Fibroblast of peridontal ligament (primary cell): ENCODE measurements at regions not wholly inside any gene's neighbourhood (a gene's known extent, or its start where the extent isn't known, plus 50 kb on each side); places are given as distances from the start of the nearest gene placed in this dataset.

Source experiments
- DNase-seq: peaks from one replicate; pipeline ENCODE4 v3.0.0-alpha.2; 2010; ENCODE audit errors: extremely low read depth

DNA sequence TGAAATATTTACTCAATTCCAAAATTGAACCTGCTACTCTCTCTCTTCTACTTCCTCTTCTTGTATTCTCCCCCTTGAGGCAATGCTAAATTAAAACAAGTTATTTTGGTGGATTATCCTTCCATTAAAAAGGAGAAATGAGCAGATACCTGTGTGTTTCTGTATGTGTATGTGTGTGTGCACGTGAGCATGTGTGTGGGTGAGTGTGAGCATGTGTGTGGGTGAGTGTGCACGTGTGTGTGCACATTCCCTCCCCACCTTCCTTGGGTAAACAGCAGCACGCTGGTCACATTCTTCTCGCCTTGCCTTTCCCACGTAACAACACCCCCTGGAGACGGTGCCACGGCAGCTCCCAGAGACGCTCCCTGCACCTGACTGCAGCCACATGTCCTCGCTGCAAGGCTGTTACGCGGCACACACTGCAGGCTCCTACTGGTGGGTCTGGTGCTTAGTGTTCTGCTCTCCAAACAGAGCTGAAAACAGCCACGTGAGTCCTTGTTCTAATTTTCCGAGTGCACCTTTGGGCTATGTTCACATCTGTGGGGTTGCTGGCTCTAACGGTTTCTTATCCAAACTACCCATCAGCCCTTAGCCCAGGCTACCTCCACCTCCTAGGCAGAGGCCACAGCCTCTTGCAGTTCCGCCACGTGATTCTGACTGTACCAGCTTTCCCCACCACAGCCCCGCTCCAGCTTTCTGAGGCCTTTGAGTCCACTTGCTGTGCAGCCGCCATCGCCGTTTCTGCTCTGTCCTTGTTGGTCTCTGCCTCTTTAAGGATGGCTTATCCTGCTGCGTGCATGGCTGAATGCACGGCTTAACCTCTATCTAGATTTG, 123.4 kb downstream of the CTTN start:
- no peak for DNase-seq

DNA sequence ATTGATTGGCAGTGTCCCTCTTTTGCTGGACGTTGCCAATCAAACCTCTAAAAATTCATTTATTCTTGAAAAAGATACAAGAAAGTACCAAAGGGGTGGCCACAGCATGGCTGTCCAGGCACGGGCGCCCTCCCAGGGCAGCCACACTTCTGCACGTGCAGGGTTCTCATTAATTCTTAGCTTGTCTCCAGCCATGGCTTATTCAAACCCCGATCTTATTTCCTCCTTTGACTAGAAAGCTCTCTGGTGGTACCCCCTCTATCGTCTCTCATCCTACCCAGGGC, 123.9 kb downstream of the CTTN start:
- no peak for DNase-seq

DNA sequence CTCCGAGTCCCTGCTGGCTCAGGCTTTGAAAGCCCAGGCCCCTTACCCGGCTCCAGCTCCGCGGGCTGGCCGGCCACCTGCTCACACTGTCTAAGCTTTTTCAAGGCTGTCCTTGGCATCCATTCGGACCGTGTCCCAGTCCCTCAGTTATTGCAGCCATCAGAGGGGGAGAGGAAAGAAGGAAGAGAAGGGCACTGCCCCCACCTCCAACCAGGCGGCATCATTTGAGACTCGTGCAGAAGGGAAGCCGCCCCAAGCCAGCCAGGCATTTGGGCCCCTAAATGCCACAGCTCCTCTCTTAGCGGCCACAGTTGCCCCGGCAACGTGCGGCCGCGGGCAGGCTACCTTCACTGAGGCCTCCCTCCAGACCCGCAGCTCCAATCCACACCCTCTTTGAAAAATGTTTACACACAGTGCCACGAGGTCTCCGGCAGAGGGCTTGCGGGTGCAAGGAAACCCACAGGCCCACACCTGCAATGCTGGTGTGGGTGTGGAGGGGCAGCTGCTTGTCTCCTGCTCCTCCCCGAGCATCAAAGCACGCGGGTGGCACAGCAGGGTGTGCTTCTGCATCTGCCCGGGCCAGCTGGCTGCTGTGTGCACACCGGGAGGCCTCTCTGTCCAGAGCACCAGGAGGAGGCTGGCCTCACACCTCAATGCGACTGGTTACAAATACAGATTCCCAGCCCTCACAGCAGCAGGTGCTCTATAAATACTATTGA, 124.4 kb downstream of the CTTN start:
- no peak for DNase-seq

DNA sequence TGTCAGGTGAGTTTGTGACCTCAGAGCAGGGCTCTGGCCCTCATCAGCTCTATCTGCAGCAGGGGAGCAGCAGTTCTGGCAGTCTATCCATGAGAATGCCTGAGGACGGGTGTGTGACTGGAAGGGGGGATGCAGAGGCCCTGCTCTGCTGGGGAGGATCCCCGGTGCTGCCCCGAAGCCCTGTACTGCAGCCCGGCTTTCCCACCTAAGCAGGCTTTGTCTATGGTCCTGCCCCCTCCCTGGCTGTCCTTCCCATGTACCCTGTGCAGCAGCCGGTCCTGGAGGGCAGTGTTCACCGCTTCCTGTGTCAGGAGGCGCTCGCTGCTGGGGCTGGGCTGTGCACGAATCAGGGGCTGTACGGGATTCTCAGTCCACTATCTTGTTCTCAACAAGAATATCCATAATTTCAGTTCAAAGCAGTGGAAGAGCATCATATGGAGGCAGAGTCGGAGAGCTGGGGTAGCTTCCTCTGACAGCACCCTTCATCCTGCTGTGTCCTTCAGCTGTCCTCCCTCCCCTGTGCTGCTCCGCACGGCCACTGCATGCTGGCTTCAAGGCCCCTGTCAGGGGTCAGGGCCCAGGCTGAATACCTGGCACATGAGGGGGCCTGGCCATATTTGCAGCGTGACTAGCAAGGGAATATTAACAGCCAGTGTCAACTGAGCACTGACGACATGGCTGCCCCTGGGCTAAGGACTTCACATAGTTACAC, 125.2 kb downstream of the CTTN start:
- DNase-seq = no peak

DNA sequence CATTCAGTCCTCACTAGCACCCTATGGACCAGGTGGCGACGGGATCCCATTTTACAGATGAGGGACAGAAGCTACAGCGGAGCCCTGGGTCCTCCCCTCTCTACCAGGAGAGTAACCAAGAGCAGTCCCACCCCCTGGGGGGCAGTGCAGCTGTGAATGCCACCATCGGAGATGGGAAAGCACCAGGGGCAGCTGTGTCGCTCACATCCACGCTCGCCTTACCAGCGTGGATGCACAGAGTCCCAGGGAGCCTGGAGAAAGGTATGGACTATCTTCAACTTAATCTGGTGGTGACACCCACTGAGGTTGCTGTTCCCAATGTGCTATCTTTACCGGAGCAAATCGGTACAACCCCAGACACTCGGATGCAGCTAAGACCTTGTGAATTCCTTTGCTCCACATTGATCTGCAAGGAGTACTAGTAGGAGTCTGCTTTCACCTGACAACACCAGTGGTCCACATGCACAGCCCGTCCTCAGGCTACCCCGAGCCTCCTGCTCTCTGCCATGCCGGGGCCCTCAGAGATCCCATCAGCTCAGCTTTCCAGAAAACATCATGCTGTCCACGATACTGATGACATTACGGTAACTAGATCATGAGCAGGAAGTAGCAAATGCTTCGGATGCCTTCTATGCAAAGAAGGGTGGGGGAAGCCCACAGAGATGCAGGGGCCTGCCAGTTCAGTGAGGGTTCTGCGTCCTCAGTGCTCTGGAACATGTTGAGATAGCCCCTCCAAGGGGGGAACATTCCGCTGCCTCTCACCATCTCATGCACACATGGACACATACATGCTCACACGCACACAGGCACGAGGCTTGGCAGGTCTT, 126.0 kb downstream of the CTTN start:
- peak; percentile 10 for DNase-seq

DNA sequence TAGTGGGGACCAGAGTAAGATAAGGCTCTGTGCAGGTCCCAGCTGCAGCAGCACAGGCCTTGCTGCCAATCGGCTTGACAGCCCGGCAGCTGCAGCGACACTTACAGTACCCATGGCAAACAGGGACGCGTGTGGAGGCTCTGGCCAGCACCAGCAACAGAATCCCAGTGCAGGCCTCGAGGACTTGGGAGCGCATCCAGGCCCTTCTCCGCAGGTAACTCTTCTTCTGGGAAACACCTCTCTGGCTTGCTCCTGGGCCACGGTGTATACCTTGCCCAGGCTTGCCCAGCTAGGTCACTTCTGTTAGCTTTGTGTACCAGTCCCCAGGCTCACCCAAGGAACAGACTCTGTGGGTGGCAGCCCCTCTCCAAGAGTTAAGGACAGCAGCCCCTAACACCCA, 126.7 kb downstream of the CTTN start:
- no peak for DNase-seq

DNA sequence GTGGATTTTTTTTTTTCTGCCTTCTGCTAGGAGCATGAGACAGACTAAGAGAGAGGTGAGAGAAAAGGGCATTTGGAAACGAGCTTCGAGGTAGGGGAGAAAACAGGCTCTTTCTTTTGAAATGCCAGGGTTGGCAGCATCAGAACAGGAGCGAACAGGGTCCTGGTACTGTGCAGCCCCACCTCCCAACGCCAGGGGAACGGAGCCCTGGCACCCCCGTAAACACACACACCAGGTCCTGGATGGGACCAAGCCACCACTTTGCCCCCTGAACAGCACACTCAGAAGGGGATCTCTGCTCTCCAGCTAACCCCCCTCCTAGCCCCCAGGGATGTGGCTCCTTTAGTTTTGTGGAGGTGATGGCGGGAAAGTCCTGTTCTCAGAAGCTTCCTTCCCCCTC, 127.1 kb downstream of the CTTN start:
- DNase-seq = no peak

DNA sequence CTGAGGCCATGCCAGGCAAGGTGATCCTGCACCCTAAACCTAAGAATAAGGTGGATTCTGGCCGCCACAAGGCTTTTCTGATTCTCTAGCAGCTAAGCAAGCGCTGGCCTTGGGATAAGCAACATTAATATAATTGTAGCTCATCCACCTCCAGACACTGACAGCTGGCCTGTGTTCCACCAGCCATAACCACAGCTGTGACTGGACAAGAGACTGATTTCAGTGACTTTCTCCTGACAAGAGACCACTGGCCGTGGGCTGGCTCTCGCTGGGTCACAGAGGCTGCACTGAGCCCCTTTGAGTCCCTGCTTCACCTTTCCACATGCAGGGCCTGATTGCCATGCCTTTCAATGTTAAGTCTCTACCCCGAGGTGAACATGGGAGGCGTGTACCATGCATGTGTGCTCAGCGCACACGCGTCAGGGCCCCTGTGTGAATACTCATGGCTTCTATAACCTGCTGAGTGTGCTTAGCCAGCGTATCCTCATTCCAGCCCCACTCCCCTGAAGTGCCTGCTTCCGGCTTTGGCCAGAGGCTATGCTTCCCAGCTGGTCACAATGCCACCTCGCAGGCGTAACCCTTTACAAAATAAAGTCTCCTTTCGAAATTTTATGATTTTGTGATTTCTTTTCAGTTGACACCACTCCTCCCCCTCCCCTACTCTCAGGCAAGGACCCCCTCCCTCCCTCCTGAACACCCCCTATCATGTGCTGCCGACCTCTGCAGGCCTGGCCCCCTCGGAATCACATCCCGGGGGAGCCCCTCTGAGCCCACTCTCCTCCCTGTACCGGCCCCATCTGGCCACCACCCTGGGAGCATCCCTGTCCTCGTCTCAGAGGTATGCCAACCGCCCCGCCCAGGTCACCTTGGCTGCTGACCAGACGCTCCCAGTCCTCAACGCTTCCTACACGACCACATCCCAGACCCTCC, 128.1 kb downstream of the CTTN start:
- no peak for DNase-seq

DNA sequence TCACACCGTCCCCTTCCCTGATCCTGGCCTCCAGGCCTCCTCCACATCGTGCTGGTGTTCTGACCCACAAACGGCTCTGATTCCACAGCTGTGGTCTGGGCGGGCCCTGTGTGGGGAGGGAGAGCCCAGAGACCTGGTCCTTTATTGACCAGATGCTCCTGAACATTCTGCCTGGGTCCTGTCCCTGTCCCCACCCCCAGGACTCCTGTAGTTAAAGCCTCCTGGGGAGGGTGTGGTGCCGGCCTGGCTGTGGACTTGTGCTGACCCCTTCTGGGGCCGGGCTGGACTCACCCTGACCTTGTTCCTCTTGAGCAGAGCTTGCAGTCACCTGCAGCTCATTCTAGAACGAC, 128.7 kb downstream of the CTTN start:
- no peak for DNase-seq

DNA sequence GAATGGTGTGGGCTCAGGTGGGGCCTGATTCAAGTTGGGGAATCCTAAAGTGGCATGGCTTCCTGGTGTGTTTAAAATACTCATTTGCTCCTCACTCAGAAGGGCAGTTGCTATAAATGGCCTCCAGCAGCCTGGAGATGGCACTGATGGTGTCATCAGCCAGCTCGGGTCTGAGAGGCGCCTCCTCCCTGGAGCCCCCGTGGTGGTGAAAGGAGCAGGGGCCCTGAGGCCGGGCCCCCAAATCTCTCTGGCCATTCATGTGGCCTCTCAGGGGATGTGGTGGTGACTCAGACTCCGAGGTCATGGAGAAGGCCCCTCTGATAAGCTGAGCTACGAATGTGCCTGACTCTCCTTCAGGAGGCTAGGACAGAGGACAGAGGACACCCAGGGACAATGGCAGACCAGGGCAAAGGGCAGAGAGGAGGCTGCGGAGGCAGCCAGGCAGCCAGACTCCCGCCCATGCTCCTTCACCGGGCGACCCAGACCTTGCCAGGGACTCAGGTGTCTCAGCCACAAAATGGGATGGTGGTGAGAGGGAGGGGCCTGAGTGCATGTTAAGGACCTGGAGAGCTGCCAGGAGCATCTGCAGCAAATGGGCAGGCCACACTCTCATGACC, 129.2 kb downstream of the CTTN start:
- DNase-seq = no peak

DNA sequence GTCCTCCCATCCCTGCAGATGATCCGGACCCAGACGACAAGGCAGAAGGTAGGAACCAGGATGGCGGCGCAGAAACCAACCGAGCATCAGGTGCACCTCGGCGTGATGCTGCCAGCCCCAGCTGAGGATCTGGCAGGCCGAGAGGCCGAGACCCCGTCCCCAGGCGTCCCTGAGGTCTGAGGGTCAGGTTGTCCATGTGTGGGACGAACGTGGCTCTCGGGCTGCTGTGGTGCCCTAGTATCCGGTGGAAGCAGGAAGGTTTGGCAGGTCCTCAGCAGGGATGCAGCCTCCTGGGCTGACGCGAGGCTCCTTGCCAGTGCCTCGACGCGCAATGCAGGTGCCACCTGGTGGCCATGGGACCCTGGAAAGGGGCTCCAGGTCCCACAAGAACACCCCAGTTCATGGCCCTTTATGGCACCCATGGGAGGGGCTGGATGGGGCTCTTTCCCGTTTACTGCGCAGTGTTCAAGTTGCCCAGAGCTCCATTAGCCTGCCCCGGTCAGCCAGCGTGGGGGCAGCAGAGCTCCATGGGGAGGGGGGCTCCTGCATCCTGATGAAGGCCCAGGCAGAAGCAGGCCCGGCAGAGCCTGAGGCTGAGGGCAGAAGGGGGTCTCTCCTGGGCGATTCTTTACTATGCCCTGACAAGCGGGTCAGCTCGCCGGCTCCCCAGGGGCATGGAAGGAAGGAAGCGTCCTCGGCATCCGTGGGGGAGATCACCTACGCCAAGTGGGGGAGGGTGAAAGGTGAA, 129.9 kb downstream of the CTTN start:
- no peak for DNase-seq

DNA sequence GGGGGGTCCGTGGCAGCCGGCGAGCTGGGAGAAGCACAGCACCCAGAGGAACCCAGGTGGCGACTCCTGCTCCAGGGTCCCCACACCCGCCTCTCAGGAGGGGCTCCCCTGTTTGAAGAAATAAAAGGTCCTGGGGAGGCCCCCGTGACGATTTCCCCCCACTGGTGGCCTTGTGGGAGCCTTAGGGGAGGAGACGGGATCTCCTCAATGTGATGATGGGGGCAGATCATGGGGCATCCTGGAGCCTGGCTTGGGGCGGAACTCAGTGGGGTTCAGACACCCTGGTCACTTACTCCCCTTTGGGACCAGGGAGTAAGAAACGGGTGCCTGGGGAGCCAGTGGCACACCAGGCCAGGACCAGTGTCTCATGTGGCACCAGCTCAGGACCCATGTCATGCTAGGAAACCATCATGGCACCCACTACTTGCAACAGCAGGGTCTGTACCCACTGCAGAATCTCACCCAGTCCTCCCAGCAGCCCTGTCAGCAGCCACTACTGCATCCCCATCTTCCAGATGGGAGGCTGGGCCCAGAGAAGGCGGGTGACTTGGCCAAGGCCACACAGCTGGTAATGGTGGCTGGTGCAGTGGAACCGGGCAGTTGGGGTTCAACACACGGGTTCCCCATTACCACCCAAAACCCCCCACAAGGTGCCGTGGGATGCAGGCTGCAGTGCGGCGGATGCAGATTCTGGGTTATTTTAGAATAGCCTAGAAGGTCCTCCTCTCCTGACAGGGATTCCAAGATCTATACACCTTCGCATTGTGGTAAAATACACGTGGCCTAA, 130.7 kb downstream of the CTTN start:
- DNase-seq = no peak

DNA sequence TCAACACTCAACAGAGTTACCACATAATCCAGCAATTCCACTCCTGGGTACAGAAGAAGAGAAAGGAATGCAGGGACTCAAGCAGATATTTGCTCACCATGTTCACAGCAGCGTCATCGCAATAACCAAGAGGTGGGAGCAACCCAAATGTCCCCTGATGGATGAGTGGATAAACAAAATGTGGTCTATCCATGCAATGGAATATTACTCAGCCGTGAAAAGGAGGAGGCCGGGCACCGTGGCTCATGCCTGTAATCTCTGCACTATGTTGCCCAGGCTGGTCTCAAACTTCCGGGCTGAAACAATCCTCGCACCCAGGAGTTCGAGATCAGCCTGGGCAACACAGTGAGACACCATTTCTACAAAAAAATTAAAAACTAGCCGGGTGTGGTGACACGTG, 131.7 kb downstream of the CTTN start:
- DNase-seq = no peak

DNA sequence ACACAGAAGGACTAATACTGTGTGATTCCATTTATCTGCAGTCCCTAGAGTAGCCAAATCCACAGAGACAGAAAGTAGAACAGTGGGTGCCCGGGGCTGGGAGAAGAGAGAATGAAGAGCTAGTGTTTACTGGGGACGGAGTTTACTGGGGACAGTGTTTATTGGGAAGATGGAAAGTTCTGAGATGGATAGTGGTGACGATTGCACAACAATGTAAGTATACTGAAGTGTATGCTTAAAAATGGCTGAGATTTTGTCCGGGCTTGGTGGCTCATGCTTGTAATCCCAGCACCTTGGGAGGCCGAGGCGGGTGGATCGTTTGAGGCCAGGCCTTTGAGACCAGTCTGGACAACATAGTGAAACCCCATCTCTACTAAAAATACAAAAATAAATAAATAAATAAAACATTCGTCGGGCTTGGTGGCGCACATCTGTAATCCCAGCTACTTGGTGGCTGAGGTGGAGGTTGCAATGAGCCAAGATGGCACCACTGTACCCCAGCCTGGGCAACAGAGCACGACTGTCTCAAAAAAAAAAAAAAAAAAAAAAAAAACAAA, 132.4 kb downstream of the CTTN start:
- no peak for DNase-seq

DNA sequence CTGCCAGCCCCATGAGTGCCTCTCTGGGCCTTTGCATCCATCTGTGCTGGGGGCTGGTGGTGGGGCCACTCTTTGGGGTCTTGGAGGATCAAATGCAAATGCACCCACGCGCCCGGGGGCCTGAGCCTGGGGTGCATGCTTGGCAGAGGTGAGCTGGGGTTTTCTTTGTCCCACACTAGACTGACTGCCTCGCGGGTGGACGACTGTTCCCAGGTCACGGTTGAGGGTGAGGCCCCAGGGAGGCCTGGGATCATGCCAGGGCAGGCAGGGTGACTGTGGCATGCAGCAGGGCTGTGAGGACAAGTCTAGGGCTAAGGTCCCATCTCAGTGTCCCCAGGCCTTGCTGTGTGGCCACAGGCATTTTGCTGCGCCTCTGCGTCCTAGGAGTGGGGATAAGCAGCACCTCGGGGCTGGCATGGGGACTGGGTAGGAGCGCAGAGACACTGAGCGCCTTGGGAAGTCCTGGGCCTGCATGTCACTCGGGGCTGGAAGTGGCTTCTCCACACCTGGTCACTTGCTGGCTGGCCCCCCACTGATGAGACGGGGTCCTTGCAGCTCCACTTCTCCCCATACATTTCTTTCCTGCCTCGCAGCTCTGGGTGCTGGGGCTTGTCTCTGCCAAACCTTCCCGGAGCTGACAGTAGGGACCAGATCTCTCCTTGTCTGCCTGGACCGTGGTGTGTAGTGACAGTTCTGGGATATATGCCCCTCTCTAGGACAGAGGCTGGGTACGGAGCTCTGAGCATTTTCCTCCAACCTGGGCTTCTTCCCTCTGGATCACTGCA, 133.1 kb downstream of the CTTN start:
- no peak for DNase-seq

DNA sequence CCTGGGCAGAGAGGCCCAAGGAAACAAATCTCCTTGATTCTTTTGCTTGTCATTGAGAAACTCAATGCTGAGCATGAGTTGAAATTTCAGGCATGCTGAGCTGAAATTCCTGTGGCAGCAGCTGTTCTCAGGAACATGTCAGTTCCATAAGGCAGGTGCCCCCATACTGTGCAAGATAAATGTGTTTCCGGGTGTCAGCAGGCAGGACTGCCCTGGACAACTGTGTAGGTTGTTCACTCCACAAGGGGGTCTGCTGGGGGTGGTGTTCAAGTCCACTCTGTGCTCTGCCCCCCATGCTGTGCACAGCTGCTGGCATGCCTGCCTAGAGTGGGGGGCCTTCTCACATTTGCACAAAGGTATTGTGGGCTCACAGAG, 133.7 kb downstream of the CTTN start:
- no peak for DNase-seq

DNA sequence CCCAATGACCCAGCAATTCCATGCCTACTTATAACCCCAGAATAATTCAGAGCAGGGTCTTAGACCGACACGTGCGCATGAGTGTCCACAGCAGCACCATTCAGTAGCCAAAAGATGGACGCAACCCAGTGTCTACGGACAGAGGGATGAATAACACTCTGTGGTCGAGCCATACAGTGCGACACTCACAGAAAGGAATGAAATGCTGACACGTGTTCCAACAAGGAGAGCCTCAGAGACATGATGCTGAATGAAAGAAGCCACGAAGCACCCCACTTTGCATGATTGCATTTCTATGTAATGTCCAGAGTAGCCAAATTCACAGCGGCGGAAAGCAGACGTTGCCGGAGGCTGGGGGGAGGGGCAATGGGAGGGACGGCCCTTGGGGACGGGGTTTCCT, 134.4 kb downstream of the CTTN start:
- DNase-seq = peak; percentile 8
